ENCODE measurements at regions not wholly inside any gene's neighbourhood (a gene's known extent, or its start where the extent isn't known, plus 50 kb on each side); places are given as distances from the start of the nearest gene placed in this dataset.

GRCh38 chr12:127861406-127861805, 405.6 kb upstream of the TMEM132C start:
- no peak for TF ChIP-seq CTCF (conservative IDR thresholded peaks at IDR 0.05)
- no peak for TF ChIP-seq ZFX (IDR thresholded peaks at IDR 0.05)
